CD4-positive, alpha-beta T cell treated with Interleukin-15 for 4 hours (primary cell): ENCODE measurements at regions not wholly inside any gene's neighbourhood (a gene's known extent, or its start where the extent isn't known, plus 50 kb on each side); places are given as distances from the start of the nearest gene placed in this dataset.

ENCODE experiments used
- DNase-seq: peaks from one replicate; pipeline ENCODE4 v3.0.0-alpha.2; 2020; ENCODE audit warnings: low spot score

GRCh38 chr13:111517641-111518010 is 197.2 kb downstream of the TEX29 start:
- no peak for DNase-seq

DNA sequence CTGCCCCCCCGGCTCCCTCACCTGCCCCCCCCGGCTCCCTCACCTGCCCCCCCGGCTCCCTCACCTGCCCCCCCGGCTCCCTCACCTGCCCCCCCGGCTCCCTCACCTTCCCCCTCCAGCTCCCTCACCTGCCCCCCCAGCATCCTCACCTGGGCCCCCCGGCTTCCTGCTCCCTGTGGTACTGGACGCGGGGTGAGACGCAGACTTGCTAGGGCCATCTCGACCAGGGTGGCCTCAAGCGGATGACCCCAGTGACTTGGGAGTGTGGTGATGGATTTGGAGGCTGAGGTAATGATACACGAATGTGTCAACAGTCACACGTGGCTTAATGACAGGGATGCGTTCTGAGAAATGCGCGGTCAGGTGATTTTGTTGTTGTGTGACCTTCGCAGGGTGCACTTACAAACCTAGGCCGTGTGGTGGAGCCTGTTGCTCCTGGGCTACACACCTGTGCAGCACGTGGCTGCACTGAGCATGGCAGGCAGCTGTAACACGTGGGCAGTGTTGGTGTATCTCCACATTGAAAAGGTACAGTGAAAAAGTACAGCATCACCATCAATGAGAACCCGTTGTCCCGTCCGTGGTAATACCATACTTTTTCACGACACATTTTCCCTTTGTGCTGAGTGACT is 197.8 kb downstream of the TEX29 start:
- no peak for DNase-seq

DNA sequence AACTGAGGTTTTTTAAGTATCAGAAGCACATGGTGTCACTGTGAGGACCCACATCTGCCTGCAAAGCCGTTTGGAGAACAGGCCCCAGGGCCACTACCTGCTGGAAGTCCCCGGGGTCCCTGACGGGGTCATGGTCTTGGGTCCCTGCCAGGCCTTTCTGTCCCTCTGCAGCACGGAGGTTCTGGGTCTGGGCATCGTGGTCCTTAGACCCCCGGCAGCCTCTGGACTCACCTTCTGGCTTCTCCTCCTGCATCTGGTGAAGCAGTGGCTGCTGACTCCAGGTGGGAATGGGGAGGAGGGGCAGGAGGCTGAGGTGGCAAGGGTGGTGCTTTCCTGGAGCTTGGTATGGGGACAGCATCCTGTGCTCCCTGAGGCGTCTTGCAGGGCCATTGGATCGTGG is 198.6 kb downstream of the TEX29 start:
- DNase-seq: no peak

DNA sequence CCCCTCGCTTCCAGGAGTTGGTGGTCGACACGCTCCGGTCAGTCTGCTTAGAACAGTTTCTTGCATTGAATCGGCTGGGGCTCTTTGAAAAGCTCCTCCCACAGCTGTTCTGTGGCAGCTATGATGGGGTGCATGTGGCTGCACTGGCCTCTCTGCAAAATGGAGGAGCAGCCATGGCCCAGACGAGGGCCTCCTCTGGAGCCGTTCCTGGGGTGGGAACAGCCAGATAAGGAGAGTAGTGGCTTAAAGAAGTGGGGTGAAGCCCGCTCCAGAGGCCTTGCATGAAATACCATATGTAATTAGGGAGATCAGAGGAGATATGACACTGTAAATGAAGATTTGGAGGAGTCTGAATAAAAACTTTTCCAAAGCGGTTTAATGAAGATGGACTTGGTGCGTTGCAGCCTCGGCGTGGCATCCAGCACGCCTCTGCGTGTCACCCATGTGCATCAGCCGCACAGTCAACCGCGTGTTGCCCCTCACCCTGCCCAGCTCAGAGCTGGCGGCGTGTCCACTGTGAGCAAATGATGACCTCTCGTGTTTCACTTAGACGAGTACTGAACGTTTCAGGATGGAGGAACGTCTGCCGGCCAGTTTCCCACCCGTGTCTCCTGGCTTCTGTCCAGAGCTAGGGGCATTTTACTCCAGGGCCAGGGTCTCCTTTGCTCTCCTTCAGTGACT is 199.2 kb downstream of the TEX29 start:
- DNase-seq: no peak

DNA sequence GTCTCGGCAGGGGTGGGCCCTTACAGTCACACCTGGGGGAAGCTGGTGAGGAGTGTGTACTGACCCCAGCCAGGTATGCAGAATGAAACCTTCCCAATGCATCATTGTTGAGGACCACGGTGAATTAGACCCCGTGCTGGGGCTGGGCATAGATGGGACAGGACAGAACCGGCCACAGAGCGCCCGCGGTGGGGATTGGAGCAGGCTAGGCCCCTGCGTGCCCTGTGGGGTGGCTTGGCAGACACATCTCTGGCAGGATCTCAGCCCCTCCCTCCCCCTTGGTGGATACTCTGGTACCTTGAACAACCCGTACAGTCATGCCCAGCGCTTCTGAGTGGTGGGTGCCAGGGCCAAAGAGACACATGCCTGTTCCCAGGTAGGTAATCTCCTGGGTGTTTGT is 200.6 kb downstream of the TEX29 start:
- DNase-seq: no peak

- no peak for DNase-seq
These were observed 201.3 kb downstream of the TEX29 start for GRCh38 chr13:111521691-111522229.

- DNase-seq: no peak
These were observed 205.1 kb downstream of the TEX29 start for GRCh38 chr13:111525320-111526118.

GRCh38 chr13:111526922-111527321 is 206.5 kb downstream of the TEX29 start:
- no peak for DNase-seq

- no peak for DNase-seq
These were observed 207.3 kb downstream of the TEX29 start for GRCh38 chr13:111527614-111528229.

GRCh38 chr13:111528513-111528912 is 208.1 kb downstream of the TEX29 start:
- DNase-seq: no peak

- DNase-seq: no peak
These were observed 209.9 kb downstream of the TEX29 start for GRCh38 chr13:111530137-111530870.

DNA sequence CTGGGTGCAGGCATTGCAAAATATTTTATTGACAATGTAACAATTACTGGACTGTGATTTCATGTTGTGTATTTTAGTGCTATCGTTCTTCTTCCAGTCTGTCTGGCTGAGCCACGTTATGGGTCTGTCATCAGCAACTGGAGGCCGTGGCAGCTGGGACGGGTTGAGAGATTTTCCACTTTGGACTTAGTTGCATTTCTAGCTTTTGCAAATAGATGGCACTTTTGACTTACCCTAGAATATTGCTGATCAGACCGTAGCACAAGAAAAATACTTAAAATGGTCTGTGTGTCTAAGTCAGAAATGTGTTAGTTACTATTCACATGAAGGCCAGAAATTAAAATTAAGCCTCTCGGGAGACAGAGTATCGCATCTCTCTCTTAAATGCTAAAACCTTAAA is 211.1 kb downstream of the TEX29 start:
- DNase-seq: no peak

GRCh38 chr13:111532111-111532510 is 211.7 kb downstream of the TEX29 start:
- DNase-seq: no peak

DNA sequence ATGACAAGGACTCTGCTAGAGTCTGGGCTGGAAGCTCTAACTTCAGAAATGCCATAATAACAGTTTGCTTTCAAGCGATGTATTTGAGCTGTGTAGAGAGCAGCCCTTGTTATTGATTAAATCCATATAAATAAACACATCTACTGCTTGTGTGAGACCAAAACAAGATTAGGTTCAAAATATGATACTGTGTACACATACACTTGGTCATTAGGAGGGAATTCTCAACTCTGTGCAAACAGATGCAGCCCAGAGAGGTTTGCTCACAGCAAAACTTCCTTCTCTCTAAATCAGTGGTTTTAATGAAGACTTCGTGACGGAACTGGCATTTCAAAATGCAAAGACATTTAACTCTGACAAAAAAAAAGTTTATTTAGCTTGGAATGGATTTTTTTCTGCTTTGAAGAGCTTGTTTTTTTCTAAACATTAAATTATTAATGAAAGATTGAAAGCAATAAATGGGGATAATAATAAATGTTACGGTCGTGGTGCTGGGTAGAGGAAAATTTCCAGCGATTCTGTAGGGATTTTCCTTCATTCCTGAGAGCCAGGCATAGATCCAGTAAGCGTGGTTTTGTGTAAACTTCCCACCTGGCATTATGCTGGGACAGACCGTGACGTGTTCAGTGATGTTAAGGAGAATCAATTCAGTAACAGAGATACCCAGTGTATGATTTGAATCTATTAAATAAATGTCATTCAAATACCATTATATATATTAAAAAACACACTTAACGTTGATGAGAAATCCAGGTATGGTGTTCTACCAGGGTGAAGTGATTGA is 213.7 kb downstream of the TEX29 start:
- no peak for DNase-seq

DNA sequence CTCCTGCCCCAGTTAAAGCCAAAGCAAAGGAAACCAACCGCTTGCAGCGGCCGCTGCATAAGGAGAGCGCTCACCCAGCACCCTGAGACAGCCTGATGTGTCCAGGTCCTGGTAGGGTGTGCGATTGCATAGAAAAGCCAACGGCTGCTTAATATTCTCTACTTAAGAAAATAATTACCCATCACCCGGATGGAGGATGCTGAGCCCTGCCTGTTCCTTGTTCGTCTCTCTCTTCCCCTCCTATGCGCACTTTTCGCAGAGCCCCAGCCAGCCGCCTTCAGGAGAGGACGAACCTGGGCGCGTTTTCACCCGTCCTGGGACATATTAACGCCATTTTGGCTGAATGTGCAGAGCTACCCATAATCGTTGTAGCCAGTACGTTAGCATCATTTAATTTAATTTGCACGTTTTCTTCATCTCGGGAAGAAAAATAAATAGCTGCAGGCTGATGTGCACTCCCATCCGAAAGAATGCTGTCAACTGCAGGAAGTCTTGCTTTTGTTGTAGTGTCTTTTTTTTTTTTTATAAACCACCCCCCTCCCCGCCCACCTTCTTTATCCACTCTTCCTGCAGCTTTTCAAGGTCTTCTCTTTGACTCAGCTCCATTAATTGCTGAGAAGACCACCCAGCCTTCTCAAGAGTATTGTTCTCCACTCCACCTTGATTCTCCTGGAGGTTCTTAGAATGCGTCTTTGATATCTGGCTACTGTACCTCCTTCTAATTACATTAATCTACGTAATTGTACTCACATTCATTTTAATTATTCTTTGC is 214.5 kb downstream of the TEX29 start:
- DNase-seq: no peak

GRCh38 chr13:111535523-111535811 is 215.0 kb downstream of the TEX29 start:
- no peak for DNase-seq

DNA sequence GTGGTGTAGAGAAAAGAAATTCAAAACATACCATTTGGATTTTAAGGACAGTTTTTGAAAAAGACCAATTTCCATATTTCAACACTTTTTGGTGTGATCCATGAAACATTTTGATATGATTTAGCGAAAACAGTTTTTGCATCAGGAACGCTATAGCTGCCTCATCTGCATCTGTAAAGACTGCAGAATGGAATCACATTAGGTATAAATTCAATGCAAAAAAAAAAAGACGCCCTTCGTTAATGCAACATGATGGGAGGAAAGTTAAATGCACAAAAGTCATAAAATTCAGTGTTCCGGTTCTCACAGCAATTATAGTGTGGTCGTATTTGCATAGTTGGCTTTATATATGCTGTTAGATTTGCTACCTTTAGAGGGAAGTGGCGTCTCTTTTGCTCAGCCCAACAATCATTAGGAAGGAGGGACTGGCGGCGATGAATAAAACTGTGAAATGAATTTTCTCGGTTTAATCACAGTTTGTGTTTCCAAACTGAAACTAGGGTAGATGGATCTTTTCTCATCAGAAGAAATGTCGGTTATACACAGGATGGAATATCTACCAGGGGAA is 215.7 kb downstream of the TEX29 start:
- DNase-seq: no peak

DNA sequence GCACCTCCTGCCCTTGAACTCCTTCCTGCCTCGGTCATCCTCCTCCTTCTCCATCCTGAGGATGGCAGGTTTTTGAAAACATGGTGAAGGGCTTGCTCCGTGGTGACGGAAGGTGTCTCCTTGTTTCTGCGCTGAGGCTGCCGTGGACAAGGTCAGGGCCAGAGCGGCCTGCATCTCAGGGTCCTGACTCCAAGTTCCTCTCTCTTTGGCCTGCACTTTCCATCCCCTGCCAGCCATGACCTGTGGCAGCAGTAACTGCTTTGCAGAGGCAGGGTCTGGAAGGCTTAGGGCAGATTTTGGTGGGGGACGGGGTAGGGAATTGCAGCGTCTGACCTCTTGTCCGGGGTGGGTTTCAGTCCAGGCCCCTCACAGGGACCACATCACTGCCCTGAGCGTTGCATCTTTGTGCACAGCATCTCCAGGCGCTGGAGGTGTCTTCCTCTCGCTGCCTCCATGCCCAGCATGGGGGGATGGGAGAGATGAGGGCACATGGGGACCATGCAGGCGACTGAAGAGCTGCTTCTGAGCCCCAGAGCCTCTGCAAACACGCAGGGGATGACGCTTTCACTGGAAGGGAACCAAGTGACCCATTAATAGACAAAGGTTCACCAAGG is 216.8 kb downstream of the TEX29 start:
- no peak for DNase-seq

- no peak for DNase-seq
These were observed 217.5 kb downstream of the TEX29 start for GRCh38 chr13:111537843-111538499.
